HG02763 (cell line): ENCODE measurements at regions not wholly inside any gene's neighbourhood (a gene's known extent, or its start where the extent isn't known, plus 50 kb on each side); places are given as distances from the start of the nearest gene placed in this dataset.

Source experiments
- ATAC-seq: cut with Tn5 transposase; IDR thresholded peaks from one replicate; pipeline ENCODE4 v1.9.1; 2021; ENCODE audit warnings: mild to moderate bottlenecking, moderate library complexity; ENCODE audit not compliant: unreplicated experiment

DNA sequence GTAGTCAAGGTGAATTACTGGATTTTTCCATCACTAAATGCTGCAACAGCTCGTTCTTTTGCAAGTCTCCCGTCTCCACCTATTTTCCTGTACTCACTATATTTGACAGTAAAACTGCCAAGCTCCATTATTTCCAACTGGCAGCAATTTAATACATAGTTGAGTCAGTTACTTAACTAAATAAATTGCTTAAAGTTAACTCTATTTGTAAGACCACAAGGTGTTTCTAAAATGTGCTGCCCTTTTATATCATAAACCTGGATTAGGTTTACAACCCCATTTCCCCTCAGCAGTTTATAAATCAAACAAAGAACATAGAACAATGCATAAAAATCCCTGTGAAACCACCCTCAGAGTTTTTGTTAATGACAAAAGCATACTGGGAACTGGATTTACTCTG is 211.4 kb upstream of the DPH6 start:
- no peak for ATAC-seq

DNA sequence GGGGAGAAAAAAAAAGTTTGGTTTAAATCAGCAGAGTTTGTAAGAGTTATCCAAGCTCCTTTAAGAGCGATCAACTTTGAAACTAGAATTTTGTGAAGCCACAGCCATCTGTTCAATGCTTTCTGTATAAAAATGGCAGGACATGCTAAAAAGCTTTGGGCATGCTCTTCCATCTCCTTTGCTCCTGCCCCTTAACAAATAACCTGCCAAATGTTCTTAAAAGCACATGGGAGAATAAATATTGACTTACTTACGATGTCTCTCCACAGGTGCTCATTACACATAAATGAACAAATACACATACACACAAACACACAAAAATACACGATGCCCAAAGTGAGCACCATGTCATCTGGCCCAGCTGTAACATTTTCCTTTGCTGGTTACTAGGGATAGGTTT is 211.8 kb upstream of the DPH6 start:
- ATAC-seq: no peak

DNA sequence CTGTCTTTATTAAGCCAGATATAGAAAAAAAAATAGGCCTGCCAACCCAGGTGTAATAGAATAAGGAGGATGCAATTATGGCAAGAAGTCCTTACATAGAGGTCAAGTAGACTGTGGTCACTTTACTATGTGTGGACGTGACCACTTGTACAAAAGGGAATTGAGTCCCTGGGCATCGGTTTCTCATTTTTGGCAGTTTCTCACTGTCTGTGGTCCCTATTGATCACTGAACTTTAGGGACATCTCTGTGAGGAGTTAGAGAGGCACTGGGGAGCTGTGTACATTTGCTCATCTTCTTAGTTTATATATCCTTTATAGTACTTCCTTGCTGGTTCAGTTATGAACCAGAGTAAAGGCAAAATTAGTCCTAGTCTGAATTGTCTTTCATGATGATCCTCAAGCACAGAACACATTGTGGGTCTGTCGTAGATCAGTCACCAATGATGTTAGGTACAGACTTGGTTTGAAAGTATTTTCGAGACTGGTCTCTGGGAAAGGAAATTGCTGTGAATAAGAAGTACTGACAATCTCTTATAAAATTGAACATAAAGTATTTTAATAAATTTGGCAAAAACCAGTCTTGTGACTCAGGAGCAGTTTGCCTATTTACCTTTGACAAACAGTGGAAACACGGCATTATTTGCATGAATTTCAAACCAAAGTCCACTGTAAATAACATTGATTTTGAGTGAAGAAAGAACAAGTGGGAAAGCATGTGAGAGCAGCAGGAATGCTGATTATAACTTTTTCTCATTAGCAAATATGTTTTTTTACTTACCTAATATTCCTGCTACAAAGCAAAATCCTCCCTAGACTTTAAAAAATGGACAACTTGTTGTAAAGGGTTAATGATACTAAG is 218.9 kb upstream of the DPH6 start:
- no peak for ATAC-seq

DNA sequence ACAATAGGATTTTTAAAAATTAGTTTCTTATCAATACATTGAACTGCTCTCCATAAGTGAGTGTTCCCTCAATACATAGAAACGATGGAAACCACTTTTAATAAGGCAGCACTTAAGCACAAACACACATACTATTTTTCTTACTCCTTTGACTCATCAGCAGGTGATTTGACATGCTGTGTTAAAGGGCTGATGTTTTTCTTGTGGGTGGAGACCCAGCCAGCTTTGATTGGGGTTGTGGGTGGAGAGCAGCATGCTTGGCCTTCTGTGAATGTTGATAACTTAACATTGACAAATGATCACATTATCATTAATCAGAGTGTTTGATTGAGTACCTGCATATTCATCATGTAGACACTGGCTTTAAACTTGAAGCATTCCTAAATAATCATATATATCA is 223.0 kb upstream of the DPH6 start:
- ATAC-seq: no peak

DNA sequence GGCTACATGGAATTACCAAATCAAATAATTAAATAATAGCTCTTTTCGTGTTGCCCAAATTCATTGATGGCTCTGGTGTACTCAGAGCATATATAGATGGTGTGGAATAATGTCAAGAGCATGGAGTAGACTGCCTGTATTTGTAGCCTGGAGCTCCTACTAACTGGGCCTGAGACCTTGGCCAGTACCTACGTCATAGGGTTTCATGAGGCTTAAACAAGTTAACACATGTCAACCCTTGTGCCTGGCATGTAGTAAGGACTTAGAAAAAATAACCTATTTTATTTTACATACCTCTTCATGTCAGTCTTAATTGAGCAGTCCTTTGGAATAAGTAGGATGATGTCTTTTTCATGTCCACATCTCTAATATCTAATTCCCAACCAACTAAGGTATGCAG is 223.7 kb upstream of the DPH6 start:
- no peak for ATAC-seq

DNA sequence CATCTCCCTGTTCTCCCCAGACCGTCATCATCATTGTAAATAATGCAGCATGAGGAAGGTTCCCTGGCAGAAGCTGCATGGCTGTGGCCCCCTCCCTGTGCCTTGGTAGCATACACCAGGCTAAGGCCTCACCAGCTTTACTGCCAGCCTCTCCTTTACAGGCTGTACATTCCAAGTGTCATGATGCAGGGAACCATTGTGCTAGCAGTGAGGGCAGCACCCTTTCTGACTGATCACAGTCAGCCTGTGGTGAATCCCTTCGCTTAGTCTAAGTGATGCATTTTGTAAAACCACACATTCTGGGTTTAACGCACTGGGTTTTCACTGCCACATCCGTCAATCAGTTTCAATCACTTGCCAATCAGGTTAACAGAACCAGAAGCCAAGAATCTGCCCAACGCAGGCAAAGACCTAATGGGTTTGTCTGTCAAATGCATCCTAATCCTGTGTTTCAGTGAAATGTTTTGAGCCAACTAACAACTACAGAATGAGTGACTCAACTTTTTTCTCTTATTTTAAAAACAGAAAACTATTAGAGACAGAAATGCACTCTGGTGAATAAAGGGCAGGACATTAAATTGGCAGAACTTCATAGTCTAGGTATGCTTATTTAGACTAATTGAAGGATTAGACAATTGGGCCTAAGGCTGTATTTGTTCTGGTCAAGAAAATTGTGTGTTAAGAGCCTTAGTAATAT is 225.9 kb upstream of the DPH6 start:
- no peak for ATAC-seq

DNA sequence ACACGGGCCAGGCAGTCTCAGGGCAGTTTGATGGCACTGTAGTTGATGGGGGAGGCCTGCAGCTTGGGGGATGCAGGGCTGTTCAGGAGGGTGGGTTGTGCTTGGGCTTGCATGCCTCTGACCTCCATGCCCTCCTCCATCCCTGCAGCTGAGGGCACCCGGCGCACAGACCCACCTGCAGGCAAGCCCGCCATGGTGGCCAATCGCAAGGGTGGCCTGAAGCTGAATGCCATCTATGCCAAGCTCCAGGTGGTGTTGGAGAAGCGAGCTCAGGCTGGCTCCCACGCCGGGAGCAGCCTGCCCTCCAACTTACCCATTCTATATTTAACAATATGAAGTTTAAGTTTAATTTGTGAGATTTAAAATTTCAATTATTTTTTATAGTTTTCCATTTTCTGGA is 228.7 kb upstream of the DPH6 start:
- no peak for ATAC-seq

DNA sequence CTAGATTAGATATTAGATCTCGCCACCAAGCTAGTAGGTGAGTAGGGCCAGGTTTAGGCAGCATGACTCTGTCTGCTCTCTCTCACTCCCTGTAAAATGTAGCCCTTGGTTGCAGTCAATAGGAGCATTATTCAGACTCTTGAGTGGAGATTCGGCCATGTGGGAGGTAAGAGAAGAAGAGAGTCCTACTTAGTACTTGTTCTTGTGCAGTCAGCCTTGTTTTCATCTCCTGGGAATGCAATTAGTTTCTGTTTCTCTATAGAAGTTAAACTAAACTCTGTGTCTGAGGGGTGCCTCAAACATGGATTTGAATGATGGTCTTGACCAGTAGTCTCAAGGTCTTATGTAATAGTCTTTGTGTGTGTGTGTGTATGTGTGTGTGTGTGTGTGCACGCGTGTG is 229.5 kb upstream of the DPH6 start:
- no peak for ATAC-seq

DNA sequence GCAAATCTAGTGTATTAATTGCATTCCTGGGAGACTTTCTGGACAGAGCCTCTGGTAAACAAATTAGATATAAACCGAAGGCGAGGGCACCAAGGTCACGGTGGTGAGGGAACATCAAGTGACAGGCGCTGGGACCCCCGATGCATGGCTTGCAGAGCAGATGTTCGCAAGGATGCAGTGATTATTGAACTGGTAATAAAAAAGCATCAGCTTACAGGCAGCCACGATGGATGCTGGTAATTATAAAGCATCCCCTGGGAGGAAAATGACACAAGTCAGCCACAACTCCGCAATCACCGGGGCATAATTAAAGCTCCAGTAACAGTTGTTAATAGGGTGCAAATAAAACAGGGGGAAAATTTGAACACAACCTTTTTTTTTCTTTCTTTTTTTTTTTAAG is 231.1 kb upstream of the DPH6 start:
- no peak for ATAC-seq

DNA sequence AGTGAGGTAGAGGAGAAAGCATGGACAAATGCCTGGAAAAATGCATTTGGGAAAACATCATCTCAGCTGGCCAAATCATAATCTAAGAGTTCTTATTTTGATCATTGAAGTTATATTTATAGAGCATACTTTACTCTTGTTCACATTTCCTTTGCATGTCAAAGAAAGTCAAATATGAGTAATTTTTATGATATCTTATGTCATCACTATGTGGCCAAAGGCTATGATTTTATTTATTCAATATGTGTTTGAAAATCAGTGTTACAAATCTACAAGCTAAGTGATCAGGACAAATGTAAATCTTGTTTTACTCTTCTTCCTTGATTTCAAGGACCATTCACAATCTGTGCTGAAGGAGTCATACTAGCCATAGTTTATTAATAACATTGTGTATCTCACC is 237.2 kb upstream of the DPH6 start:
- ATAC-seq: no peak

DNA sequence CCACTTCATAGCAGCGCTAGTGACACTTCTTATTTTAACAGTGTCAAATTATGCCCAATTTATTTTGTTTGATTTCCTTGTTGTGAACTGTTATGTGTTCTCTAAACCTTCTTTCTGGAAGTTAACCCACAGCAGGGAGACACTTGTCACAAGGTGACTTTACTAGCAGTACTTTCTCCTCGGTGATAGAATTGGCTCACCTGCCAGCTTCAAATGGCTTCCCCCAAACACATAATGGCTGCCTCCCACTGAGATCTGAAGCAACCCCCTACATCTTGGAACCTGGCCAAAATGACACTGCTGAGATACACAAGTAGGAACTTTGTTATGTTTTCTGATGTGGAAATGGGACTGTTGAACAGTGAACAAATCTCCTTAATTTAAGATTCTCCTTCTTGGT is 238.8 kb upstream of the DPH6 start:
- ATAC-seq: no peak

DNA sequence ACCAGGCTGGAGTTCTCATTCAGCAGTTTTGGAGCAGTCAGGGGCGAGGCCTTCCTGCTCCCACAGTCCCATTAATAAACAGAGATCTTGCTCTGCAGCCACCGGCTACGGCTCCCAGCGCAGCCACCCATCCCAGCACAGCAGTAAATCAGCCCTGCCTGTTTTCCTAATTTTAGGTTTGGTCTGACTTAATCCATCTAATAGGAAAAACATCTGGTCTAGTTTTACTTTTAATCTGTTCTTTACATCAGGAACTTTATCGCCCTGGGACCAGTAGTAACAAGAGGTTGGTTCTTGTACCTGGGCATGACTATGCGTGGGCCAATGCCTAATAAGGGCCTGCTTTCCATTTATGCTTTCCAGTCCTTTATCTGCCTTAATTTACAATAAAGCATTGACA is 264.0 kb upstream of the DPH6 start:
- no peak for ATAC-seq

DNA sequence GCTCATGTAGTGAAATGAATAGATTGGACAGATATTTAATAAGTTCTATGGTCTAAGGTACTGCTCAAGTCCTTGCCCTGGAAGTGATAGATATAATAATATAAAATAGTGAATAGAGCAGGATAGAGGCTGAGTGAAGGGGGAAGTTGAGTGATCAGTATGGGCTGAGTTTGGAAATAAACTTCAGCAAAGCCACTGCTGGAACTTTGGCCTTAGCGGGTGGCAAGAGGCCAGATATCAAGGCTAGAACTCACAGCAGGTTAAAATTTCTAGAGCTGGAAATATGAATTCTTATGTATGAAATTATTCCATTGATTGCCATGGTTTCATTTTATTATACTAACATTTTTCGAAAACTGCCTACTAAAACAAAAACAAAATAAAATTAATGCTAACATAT is 267.6 kb upstream of the DPH6 start:
- ATAC-seq: no peak

DNA sequence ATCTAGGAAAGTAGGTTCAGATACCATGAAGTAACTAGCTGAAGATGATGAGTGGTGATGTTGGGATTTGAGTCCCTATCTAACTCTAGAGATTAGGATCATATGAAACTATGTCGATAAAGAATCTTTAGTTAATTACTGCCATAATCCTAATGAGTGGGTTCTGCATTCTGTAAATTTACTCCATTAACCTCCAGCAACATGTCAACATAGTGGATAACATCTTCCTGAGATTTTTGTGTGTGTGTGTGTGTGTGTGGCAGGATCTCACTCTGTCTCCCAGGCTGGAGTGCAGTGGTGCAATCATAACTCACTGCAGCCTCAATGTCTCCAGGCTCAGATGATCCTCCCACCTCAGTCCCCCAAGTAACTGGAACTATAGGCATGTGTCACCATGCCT is 272.9 kb upstream of the DPH6 start:
- no peak for ATAC-seq

DNA sequence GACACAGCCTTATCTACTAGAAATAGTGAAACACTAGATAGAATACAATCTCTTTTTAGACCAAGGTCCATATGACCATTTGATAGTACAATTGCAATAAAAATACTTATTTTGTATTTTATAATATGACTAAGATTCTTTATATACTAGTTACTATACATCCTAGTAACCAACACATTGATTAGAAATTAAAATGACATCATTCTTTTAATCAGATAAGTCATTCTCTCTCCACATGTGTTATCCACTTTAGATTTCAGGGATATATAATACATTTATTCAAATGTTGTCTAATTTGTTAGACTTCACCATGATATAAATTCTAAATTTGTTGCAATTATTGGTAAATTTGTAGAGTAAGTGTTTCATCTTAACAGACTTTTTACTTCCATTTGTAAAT is 276.2 kb upstream of the DPH6 start:
- ATAC-seq: no peak

DNA sequence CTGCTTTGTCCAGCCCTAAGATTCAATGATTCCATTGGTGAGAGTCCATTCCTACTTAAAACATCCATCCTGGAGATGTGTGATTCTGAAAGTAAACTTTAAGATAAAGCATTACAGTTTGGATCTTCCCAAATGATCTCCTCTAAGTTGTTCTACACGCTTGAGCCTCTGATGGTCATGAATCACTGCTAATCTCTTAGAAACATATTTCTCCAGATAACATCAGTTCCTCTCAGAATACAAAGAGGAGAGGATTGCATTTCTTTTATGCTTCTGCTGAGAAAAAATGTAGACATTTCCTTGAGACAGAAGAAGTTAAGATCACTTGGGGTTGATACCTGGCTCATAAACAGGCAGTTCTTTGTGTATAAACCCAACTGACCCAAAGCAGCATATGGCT is 281.2 kb upstream of the DPH6 start:
- ATAC-seq: no peak

DNA sequence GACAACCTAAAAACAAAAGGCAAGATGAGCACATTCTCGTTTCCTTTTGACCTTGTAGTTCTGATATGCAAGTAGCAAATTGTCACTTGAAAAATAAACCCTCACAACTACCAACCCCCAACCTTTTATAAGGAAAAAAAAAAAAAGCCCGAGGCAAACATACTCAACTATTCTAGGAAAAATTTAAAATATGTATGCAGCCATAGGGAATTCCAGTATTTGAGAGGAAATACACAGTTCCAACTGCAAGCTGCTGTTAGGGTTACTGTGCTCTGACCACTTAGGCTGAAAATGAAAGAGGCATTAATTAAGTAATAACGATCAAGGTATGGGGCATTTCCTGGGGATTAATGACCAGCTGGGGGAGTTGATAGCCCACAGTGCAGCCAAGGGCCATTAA is 281.9 kb upstream of the DPH6 start:
- ATAC-seq: no peak

DNA sequence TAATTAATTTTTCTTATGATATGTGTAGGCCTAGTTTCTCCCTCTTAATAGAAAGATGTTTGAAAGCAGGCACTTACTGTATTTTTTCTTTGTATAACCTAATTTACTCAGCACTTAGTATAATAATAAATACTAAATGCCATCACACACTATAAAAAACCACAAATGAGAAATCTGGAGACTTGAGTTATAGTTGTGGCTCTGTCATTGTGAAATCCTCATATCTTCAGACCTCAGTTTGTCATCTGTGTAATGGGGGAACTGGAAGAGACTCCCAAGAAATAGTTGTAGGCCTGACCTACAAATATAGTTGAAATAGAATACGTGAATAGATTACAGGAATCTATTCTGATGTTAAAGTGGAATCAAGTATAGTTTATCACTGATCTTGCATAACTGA is 287.6 kb upstream of the DPH6 start:
- ATAC-seq: no peak

DNA sequence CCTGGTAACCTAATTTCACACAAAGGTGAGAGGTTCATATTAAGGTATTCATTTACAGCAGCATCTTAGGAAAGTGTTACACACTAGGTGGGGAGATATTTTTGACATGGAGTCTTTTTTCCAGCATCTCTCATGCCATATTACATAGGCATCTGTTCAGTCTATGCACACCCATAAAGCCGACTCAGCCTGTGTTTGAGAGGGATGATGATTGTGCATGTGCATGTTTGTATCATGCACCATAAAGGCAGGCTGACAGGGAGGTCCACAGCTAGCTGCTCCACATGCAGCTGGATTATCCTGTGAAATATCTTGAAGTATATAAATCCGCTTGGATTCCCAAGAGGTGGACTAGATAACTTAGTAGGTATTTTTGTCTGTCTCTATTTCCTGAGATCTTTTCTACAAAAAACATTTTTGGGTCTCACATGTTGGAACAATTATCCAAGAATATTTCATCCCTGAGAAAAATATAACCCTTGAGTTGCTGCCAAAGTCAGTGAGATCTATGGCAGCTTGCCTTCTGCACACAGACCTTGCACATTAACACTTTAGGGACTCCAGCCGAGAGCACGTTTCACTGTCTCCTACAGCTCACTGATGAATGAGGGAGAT is 288.4 kb upstream of the DPH6 start:
- no peak for ATAC-seq

DNA sequence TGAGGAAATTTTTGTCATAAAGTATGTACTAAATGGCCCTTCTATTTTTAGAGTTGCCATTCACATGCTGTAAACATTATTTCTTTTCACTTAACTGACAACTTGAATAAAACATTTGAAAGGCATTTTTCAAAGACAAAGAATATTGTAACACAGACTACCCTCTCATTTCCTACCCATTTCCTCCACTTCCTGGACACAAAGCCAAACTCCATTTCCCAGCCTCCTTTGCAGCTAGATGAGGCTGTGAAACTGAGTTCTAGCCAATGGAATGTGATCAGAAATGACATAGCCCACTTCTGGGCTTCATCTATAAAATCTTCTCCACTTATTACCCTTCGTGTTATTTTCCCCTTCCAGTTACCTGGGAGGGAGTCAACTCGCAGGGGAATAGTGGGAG is 288.9 kb upstream of the DPH6 start:
- no peak for ATAC-seq

DNA sequence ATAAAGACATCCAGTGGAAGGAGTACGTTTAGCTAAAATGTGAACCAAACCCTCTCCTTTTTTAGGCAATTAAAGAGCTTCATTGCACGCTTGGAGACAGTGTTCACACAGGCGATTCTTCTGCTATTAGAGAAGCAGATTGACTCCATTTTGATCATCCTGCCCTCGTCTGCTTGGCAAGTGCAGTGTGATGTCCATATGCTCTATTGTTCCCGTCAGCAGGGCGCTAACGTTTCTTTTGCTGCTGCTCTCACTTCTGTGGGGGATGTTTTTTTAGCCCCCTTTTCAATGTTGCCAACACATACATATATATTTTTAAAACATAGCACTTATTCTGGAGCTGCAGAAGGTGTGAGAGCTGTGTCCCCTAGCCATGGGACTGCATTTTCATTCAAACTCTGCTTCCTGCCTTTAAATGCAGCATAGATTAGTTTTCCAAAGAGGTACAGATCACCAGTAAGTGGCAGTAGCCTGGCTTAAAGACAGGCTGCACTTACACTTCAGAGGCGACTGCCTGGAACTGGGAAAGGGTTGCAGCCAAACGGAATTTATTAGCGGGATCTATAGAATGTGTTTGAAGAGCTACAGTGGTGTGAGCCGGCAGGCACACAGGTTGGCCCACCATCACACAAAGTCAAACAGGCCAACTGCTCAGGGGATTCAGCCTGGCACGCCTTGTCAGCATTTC is 292.6 kb upstream of the DPH6 start:
- ATAC-seq: no peak

DNA sequence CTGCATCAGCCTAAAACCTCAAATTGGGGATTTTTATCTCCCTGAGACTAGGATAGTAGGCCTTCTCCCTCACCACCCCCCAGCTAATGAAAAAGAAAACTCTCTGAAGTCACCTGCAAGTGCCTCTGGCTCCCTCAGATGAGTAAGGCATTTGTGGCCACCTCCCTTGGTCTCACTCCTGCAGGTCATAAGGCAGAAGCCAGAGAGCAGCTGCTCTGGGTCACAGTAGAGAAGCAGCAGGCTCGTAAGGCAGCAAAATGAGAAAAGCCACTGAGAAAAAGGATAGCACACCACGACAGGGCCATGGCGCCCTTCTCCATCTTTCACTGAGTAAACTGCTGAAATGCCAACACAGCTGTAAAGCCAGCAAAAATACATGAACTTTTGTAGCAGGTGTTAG is 296.7 kb upstream of the DPH6 start:
- no peak for ATAC-seq
